ENCODE measurements at regions not wholly inside any gene's neighbourhood (a gene's known extent, or its start where the extent isn't known, plus 50 kb on each side); places are given as distances from the start of the nearest gene placed in this dataset.

- TF ChIP-seq CTCF (IDR thresholded peaks at IDR 0.05; ENCODE audit: insufficient read depth, low read length) (no peak), POLR2AphosphoS5 (IDR thresholded peaks at IDR 0.05; ENCODE audit: low read depth) (no peak), GABPA (IDR thresholded peaks at IDR 0.05; ENCODE audit: low read depth) (no peak), REST (IDR thresholded peaks at IDR 0.05; ENCODE audit: insufficient replicate concordance, low read depth) (no peak), SPI1 (IDR thresholded peaks at IDR 0.05; ENCODE audit: borderline replicate concordance, low read depth) (no peak)
These were observed 564.0 kb upstream of the RGMB start for GRCh38 chr5:98209418-98209817.
